HG03520 (cell line): ENCODE measurements at regions not wholly inside any gene's neighbourhood (a gene's known extent, or its start where the extent isn't known, plus 50 kb on each side); places are given as distances from the start of the nearest gene placed in this dataset.

Experiments used
- ATAC-seq: cut with Tn5 transposase; IDR thresholded peaks from one replicate; pipeline ENCODE4 v1.9.1; 2021; ENCODE audit warnings: mild to moderate bottlenecking, moderate library complexity; ENCODE audit not compliant: unreplicated experiment

- ATAC-seq: no peak
Observed at GRCh38 chr2:225097035-225097434, 54.8 kb upstream of the DOCK10 start.
